DMS53 treated with DMSO at 0.1 percent for 48 hours (cell line): ENCODE measurements at regions not wholly inside any gene's neighbourhood (a gene's known extent, or its start where the extent isn't known, plus 50 kb on each side); places are given as distances from the start of the nearest gene placed in this dataset.

Experiments used
- DNase-seq: peaks from one replicate; lab custom pipeline; 2025; ENCODE audit not compliant: unreplicated experiment; lab: John Stamatoyannopoulos, UW

DNA sequence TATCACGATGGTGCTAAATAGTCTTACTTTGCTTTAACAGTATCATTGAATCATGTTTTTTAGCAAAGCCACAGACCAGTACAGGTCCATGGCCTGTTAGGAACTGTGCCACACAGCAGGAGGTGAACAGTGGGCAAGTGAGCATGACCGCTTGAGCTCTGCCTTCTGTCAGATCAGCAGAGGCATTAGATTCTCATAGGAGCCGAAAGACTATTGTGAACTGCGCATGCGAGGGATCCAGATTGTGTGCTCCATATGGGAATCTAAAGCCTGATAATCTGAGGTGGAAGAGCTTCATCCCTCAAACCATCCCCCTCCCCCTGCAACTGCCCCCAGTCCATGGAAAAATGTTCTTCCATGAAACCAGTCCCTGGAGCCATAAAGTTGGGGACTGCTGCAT lies 102.3 kb upstream of the OSR1 start:
- DNase-seq = no peak

DNA sequence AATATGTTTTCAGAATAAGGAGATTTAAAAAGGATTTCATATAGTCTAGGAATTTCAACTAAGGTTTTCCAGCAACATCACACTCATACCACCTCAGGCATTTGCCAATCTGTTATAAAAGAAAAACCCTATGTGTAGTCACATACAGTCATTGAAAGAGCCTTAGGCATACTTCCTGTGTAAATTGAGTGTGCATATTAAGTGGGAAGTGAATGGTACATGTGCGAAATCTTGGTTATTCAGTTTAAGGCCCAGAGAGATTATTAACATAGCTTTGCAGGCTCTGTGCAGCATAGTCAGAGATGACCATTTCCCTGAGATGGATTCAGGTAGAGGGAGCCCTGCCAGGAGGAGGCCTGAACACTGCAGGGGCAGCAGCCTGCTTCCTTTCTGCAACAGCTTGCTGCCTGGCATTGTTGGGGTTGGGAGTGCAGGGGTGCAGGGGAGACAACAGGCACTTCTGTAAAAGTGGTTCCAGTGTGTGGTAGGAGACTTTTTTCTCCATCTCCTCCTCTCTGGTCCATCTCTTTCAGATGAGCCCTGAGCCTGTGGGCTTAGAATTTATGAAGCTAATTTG lies 100.1 kb upstream of the OSR1 start:
- no peak for DNase-seq

DNA sequence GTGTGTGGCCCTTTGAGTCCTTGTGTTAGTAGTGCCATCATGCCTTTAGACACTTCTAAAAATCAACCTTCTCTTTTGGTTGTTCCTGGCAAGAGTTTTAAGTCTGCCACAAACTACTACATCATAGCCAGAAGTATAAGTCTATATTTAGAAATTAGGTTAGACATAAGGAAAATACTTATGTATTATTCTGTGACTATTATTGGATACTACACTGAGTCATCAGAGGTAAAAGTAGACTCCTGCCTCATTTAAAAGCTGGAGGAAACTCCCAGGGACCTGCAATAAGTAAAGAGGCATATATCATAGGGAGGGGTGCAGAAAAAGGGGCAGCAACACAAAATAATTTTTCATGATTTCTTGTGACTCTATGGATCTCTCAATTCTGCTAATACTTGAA lies 99.4 kb upstream of the OSR1 start:
- DNase-seq = no peak

DNA sequence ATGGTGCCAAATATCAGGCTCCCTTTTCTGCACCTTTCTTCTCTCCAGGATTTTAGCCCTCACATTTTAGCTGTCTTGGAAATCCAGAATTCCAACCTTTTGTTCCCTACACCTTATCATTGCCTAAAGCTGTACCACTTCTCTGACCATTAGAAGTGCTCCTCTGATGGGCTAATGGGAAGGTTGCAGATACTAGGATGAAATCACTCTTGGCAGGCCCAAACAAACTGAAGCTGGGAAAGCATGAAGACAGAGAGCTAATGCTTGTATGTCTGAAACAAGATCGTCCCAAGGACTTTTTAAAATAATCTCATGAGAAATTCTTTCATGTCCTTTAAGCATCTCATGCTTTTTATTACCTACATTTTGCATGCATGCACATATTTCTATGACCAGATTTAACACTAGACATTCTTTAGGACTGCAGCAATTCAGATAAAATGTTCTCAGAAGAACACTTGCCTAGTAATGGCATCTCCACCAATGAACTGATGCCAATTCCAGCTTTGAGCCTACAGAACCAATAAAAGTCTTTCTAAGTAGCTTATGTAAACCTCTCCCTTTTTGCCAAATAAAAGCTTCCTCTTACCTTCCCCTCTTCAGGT lies 98.4 kb upstream of the OSR1 start:
- no peak for DNase-seq

DNA sequence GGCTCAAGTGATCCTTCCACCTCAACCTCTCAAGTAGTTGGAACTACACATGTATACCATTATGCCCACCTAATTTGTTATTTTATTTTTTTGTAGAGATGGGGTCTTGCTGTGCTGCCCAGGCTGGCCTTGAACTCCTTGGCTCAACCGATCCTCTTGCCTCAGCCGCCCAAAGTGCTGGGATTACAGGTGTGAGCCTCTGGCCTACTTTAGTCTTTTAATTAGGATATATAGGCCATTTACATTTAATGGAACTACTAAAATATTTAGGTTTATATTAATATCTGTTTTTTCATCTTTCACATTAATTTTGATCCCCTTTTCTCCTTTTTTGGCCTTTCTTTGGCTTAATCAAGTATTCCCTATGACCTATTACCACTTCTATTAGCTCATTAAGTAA lies 95.7 kb upstream of the OSR1 start:
- DNase-seq = no peak

DNA sequence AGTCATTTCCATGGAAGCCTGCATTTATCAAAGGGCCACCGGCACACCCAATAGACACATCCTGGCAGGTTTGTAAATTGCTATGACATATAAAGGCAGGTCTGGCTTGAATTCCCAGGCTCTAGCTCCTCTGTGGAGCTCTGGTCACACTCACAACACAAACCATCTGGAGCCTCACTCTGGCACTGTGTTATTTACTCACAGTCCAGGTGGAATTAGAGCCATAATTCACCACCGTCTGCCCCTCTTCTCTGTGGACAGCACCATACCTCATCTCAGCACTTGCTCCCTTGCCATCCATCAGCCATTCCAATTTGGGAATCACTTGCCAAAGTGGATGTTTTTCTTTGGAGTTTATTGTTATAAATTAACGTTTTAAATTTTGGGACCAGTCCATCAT lies 84.3 kb upstream of the OSR1 start:
- DNase-seq = no peak

DNA sequence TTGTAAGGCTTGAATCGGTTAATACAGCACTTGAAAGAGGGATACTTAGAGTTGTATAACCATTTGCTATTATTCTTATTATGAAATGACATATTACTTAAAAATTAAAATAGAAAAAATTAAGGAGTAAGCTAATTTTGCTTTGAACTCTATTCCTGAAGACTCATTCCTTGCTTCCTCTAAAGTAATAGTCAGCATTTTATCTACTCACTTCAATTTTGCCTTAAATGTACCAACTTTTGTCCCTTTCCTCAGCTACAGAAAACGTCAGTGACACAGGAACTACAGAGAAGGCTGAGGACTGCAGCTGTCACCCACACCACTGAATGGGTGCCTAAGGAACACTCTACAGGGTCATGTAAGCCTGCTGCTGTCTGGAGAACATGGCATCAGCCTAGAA lies 80.7 kb upstream of the OSR1 start:
- no peak for DNase-seq

DNA sequence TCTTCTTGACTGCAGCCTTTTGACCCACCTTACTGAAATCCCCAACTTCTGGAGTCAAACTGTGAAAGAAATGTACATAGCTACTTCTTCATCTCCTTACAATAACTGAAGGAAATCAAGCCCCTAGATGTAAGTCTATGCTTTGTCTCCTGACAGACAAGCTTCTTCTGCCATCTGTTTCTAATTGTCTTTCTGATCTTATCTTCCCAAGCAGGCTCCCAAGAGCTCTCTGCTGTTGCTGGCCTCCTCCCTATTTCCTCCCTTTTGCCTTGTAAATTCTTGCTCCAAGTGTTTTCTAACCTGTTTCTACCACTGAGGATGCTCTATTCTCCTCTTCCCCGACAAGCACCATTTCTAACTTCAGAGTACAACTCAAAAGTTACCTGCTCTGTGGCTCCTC lies 77.4 kb upstream of the OSR1 start:
- no peak for DNase-seq

DNA sequence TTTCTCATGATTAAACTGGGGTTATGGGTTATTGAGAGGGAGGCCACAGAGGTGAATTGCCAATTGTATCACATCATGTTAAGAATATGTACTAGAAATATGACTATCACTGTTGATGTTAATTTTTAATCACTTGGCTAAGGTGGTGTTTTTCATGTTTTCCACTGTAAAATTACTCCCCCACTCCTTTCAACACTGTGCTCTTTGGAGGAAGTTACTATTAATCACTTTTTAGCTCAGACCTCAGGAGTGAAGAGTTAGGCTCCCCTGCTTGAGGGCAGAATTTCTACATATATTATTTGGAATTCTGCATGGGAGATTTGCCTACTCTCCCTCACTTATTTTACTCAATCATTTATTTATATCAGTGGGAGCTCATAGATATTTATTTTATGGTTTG lies 76.0 kb upstream of the OSR1 start:
- DNase-seq = no peak

DNA sequence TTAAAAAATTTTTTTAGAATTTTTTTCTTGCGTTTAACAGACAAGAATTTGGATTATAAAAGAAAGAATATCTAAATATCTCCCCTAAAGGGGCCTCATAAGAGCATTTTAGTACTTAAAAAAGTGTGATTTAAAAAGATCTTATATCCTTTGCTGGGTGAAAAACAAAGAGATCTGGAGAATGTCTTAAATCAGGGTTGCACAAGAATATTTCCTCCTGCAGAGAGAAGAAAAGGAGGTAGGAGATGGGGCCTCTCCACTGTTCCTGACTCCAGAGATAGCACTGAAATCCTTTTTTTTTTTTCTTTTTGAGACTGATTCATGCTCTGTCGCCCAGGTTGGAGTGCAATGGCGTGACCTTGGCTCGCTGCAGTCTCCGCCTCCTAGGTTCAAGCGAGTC lies 68.5 kb upstream of the OSR1 start:
- DNase-seq = no peak

DNA sequence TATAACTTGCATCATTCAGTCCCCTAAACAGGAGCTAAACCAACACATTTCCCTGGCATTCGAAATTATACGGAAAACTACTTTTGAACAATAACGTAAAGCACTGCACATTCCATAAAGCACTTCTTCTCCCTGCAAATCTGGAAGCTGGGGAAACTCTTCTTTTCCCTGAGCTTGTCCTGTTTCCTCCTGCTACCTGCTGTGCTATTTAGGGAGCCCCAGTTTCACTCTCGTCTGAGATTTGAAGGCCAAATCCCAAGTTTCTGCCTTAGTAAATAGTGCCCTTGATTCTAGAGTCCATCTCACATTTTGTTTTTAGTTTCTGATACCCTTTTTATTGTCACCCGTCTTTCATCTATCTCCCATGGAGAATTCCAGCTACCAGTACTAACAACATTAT lies 67.7 kb upstream of the OSR1 start:
- DNase-seq = no peak

DNA sequence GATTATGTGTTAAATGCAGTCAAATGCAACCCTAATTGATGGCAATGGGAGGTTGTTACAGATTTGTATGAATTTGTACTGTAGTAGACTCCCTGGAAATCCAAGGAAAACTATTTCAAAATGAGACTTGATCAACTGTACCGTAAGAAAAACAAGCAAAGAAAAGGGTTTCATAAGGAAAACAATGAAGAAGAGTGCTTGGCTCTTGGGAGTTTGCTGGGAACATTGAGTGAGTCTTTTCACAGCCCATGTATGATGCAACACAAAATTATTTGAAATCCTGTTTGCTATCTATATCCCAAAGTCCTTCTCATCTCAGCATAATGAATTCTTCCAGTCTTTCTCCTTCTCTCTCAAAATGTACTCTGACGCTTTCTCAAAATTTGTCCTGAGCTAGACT lies 67.0 kb upstream of the OSR1 start:
- DNase-seq = no peak

DNA sequence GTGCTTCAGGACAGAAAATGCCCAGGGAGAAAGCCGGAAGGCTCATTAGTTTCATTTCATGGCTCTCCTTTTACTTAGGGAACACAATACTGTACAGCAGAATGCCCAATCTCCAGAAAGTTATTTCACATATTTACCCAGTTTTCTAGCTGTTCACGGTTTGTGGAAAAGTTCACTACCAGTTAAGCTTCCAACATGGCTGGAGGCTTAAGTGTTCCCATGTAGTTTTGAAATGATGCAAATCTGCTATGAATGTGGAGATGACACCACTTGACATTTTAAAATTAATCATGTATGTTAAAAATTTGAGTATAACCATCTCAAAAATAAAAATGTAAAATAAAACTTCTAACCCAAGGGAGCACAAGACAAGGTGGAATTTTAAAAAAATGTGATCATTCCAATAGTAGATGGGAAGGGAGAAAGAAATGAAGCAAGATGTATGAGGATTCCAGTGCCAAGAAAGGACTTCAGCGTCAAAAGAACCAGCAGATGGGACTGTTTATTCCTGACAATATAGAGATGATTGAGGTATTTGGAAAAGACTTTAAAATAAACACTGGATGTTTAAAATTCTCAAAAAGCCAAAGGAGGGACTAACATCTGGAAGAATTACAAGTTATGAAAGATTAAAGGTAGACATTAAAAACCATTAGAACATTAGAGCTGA lies 60.9 kb upstream of the OSR1 start:
- no peak for DNase-seq

DNA sequence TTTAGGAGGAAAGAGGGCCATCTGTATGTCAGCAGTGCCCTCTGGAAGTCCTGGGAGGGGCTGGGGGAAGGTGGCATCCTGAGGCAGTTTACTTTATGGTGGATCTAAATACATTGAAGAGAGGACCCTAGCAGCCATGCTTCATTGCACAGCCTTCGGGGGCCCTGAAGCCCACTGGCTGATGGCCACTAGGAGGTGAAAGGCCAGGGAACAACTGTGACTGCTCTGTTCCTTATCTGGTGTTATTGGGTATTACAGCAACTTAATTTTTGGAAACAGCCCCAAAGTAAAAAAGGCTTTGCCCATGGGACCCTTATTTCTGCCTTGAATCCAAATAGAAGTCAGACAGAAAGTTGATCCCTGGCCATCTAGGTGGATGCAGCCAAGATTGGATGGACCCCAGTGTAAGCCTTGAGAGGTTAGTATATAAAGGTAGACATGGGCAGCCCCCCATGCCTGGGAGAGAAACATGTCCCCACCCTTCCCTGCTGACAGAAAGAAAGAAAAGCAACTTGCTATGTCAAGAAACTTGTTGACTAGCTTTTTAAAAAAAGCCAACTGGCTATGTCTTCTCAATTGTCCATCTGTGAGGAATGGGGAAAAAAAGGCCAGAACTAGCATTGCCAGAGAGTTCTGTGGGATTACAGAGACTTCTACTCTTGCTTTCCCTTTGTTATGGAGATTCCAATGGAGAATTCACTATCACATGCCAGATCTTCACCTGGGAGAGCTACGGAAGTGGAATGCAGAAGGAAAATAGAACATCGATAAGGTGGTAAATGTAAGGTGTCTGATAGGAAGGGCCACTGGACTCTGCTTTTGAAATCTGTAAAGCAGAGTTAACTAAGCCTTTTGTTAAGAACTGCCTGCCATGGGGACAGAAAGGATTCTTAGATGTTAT lies 58.6 kb upstream of the OSR1 start:
- no peak for DNase-seq

DNA sequence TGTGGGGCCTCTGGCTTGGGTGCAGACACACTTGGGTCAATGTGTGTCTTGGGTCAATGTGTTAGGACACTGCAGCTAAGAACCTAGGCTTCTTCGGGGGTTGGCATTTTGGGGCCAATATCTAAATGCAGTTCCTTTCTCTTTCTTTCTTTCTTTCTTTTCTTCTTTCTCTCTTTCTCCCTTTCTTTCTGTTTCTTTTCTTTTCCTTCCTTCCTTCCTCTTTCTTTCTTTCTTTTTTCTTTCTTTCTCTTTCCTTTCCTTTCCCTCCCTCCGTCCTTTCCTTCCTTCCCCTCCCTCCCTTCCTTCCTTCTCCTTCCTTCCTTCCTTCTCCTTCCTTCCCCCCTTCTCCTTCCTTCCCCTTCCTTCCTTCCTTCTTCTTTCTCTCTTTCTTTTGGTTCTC lies 57.7 kb upstream of the OSR1 start:
- no peak for DNase-seq

DNA sequence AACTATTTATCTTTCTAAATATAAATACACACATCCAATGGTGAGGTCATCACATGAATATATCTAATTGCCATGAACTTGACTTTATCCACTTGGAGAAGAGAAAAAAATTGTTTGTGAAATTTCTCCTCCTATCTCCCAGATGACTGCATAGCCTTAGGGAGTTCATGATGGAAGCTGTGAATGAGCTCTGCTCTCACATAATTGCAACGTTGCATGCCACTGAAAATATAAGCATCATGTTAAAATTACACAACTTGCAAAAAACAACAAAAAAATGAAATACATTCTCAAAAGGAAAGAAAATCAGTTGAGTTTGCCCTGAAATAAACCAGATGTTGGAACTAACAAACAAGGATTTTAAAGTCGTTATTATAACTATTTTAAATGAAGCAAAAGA lies 50.6 kb upstream of the OSR1 start:
- DNase-seq = no peak

DNA sequence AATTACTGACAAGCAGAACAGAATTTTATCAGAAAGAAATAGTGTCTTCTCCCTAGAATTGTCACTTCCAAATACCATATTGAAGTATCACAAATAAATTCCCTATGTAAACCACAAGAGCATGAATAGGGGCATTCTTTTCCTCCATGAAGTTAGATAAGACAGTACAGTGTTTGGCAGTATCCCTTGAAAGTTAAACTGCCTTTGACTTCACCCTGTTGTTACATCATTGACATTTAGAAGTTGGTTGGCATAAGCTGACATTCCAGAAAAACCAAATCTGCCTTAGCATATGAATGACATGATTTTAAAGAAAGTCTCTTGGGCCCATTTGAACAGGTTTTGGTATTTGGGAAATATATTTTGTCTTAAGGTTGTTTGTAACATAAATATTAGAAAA lies 50.2 kb upstream of the OSR1 start:
- no peak for DNase-seq
